OCI-LY3 (cell line): ENCODE measurements at regions not wholly inside any gene's neighbourhood (a gene's known extent, or its start where the extent isn't known, plus 50 kb on each side); places are given as distances from the start of the nearest gene placed in this dataset.
A peak's percentile ranks its signal among the peaks of the same experiment; 100 is the strongest.

Source experiments
- H2AFZ ChIP-seq: fragments of 200-600, 300-600 bp; shearing (Covaris generic); 2 replicates; pipeline ENCODE4 v1.6.0; 2014; ENCODE audit warnings: antibody characterized with exemption, low read depth, low read length
- H3K27ac ChIP-seq: fragments of 200-600, 300-600 bp; sonication (generic); 2 replicates; pipeline ENCODE4 v1.5.1; 2014; ENCODE audit warnings: mild to moderate bottlenecking, low read length, moderate library complexity, mixed read lengths
- H3K27me3 ChIP-seq: fragments of 200-600, 300-600 bp; sonication (generic); 2 replicates; pipeline ENCODE4 v1.6.1; 2014; ENCODE audit warnings: low read depth, low read length, mixed read lengths
- H3K36me3 ChIP-seq: fragments of 200-600, 300-600 bp; sonication (generic); replicated peaks from 2 replicates; pipeline ENCODE3; 2014; ENCODE audit warnings: low read depth, low read length, mixed read lengths
- H3K4me1 ChIP-seq: fragments of 300-600, 200-600 bp; sonication (generic); 2 replicates; pipeline ENCODE4 v1.6.1; 2014; ENCODE audit warnings: low read length, mixed read lengths
- H3K4me2 ChIP-seq: fragments of 200-600, 300-600 bp; sonication (generic); 2 replicates; pipeline ENCODE4 v1.6.1; 2014; ENCODE audit warnings: low read length, mixed read lengths
- H3K4me3 ChIP-seq: fragments of 300-600, 200-600 bp; sonication (generic); 2 replicates; pipeline ENCODE4 v1.5.1; 2014; ENCODE audit warnings: antibody characterized with exemption, mild to moderate bottlenecking, low read length, moderate library complexity
- H3K79me2 ChIP-seq: fragments of 300-600, 200-600 bp; shearing (Covaris generic); 2 replicates; pipeline ENCODE4 v1.6.1; 2014; ENCODE audit warnings: mild to moderate bottlenecking, low read length, mixed read lengths
- H3K9ac ChIP-seq: fragments of 300-600, 200-600 bp; shearing (Covaris generic); 2 replicates; pipeline ENCODE4 v1.6.0; 2014; ENCODE audit warnings: mild to moderate bottlenecking, low read length, moderate library complexity
- H3K9me3 ChIP-seq: fragments of 200-600, 300-600 bp; shearing (Covaris generic); 2 replicates; pipeline ENCODE4 v1.6.1; 2014; ENCODE audit warnings: low read length, mixed read lengths; ENCODE audit not compliant: insufficient read depth
- H4K20me1 ChIP-seq: fragments of 200-600, 300-600 bp; sonication (generic); 2 replicates; pipeline ENCODE4 v1.6.1; 2016; ENCODE audit warnings: low read length, mixed read lengths; ENCODE audit not compliant: insufficient read depth
- CTCF ChIP-seq: fragments of 200-600, 300-600 bp; sonication (generic); IDR thresholded peaks from 2 replicates; pipeline ENCODE4 v1.5.1; 2014; ENCODE audit warnings: antibody characterized with exemption, low read length, low read depth
- EZH2phosphoT487 ChIP-seq: fragments of 200-600 bp; shearing (Covaris generic); IDR thresholded peaks from 2 replicates; pipeline ENCODE4 v1.6.1; 2018; ENCODE audit warnings: antibody characterized with exemption, mixed run types, low read depth

GRCh38 chr10:2974083-2974482 lies 93.3 kb upstream of the PFKP start:
- Histone ChIP-seq H2AFZ (no peak overlapping the region), H4K20me1 (no peaks in the 10 kb centered on the region)

GRCh38 chr10:2972810-2973209 lies 94.5 kb upstream of the PFKP start:
- TF ChIP-seq EZH2phosphoT487 (no peak), CTCF (no peak)
- no peak overlapping the region for H3K9ac ChIP-seq

More at GRCh38 chr10:2974083-2974482, 93.3 kb upstream of the PFKP start:
- no peaks in the 10 kb centered on the region for H3K79me2 ChIP-seq
- H3K4me3 ChIP-seq: no peak overlapping the region
- no peaks in the 10 kb centered on the region for H3K36me3 ChIP-seq
- no peaks in the 10 kb centered on the region for H3K27me3 ChIP-seq
- no peak overlapping the region for H3K4me2 ChIP-seq
- no peaks in the 10 kb centered on the region for H3K9me3 ChIP-seq
- no peak overlapping the region for H3K9ac ChIP-seq
- TF ChIP-seq EZH2phosphoT487 (no peak), CTCF (no peak)
- H3K27ac ChIP-seq: no peak overlapping the region
- peaks cover 17% of the 10 kb centered on the region for H3K4me1 ChIP-seq

GRCh38 chr10:2972216-2972615 lies 95.1 kb upstream of the PFKP start:
- Histone ChIP-seq H3K36me3 (no peaks in the 10 kb centered on the region), H4K20me1 (no peaks in the 10 kb centered on the region), H2AFZ (no peak overlapping the region), H3K4me1 (peaks cover 3% of the 10 kb centered on the region; the same call in 1 of the 2 replicates), H3K4me3 (no peak overlapping the region), H3K79me2 (no peaks in the 10 kb centered on the region), H3K27ac (no peak overlapping the region), H3K9me3 (no peaks in the 10 kb centered on the region), H3K9ac (no peak overlapping the region), H3K27me3 (no peaks in the 10 kb centered on the region), H3K4me2 (no peak overlapping the region)
- TF ChIP-seq CTCF (no peak), EZH2phosphoT487 (no peak)

More at GRCh38 chr10:2972810-2973209, 94.5 kb upstream of the PFKP start:
- Histone ChIP-seq H3K4me3 (no peak overlapping the region), H3K9me3 (no peaks in the 10 kb centered on the region), H3K79me2 (no peaks in the 10 kb centered on the region), H3K36me3 (no peaks in the 10 kb centered on the region), H3K4me2 (no peak overlapping the region), H3K4me1 (peaks cover 5% of the 10 kb centered on the region), H3K27me3 (no peaks in the 10 kb centered on the region), H4K20me1 (no peaks in the 10 kb centered on the region), H2AFZ (no peak overlapping the region), H3K27ac (no peak overlapping the region)

- H3K79me2 ChIP-seq: no peaks in the 10 kb centered on the region
- H3K36me3 ChIP-seq: no peaks in the 10 kb centered on the region
- no peaks in the 10 kb centered on the region for H4K20me1 ChIP-seq
- H3K4me2 ChIP-seq: peak overlapping the region; percentile 14; the same call in 1 of the 2 replicates
- no peaks in the 10 kb centered on the region for H3K9me3 ChIP-seq
- H3K4me3 ChIP-seq: no peak overlapping the region
- H3K27ac ChIP-seq: no peak overlapping the region
- H3K27me3 ChIP-seq: 0 out of 2 replicates have a peak, but pooled peaks cover 5% of the 10 kb centered on the region
- peaks cover 3% of the 10 kb centered on the region; the same call in 1 of the 2 replicates for H3K4me1 ChIP-seq
- no peak overlapping the region for H3K9ac ChIP-seq
- H2AFZ ChIP-seq: no peak overlapping the region
- TF ChIP-seq CTCF (no peak), EZH2phosphoT487 (no peak)
Measured at GRCh38 chr10:2970190-2970823, 97.0 kb upstream of the PFKP start.
